NK-92 (cell line): ENCODE measurements at regions not wholly inside any gene's neighbourhood (a gene's known extent, or its start where the extent isn't known, plus 50 kb on each side); places are given as distances from the start of the nearest gene placed in this dataset.

Source experiments
- DNase-seq: peaks from one replicate; lab custom pipeline; 2025; ENCODE audit not compliant: unreplicated experiment; lab: John Stamatoyannopoulos, UW

DNA sequence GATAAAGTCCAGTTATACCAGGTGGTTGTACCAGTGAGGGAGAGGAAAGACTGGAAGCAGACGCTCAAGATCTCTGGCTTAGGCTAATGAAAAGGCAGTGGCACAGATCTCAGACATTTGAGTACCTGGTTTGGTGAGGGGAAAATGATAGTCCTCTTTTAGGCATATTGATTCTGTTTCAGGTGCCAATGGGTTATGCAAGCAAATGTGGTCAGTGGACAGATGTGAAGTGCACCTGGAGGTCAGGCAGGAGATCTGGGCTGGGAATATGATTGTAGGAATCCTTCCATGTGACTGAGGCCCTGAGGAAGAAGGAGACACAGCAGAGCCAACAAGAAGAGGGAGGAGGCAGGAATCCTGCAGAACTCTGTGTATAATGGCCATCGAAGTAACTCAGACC lies 63.7 kb upstream of the SMARCA2 start:
- no peak for DNase-seq

GRCh38 chr9:1952001-1952400 lies 63.1 kb upstream of the SMARCA2 start:
- DNase-seq: no peak

DNA sequence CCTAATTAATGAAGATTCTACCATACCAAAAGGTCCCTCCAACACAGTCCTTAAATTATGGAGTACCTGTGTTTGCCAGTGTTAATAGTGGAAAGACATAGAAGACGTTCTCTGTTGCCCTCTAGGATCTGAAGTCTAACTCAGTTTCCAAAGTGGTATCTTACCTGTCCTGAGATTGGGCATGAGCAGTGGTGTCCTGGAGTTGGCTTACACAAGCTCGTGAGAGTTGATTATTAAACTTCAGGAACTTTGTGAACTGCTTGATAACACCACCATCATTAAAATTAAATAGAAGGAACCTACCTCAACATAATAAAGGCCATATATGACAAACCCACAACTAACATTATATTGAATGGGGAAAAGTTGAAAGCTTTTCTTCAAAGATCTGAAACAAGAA lies 60.9 kb upstream of the SMARCA2 start:
- no peak for DNase-seq

DNA sequence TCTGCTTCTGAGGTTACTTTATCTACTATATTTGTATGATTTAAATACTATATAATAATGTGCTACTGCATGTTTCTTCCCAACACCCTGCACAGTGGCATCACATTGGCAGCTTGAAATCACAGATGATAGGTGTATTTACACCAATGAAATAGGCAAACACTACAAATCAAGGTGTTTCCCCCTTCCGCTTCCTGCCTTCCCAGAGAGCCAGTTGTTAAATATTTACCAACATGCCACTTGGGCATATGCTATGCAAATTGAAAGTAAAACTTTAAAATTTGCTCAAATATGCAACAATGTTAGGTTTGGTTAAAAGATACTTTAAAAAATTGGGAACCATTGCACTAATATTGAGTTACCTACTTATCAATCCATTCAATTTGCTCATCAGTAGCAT lies 58.2 kb upstream of the SMARCA2 start:
- DNase-seq: no peak

GRCh38 chr9:1957856-1958255 lies 57.3 kb upstream of the SMARCA2 start:
- no peak for DNase-seq

DNA sequence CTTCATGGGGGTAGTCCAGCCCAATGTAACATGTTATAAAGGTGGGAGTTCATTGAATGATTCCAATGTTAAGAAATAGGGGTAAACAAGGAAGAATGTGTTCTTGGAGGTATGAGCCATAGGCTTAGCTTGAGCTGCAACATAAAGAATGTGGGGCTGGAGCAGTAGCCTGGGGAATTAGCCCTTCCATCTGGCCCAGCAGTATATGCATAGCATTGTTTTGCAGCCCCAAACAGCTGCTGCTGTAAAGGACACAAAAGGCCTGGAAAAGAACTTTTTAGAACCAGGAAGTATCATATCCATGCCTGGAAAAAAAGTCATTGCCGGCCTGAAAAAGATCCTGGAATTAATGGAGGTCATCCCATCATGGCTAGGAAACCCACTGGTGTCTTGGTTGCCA lies 55.8 kb upstream of the SMARCA2 start:
- DNase-seq: no peak

DNA sequence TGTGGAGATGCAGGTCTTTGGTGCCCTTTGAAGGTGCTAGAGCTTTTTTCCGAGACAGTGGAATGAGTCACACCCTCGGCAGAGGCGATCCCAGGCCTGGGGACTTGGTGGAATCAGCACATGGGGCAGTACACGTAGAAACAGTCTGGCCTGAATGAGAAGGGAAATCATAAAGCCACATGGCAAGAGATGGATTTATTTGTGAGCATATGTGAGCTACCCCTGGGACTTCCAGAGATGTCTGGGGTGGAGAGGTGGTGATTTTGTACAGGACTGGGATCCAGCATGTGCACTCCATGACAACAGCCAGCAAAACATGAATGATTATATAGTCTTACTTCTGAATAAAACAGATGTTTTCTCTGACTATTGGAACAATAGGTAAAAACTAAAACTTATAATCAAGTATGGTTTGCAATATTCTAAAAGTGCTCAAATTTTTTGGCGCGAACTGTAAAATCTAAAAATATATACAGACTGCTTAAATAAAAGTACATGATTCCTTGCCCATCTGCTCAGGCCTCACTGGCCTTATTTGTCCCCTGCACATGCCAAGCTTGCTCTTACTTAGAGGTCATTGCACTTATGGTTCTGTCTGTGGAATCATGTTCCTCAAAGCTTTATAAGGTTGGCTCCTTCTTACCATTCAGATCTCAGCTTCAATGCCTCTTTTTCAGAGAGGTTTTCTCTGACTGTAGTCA lies 54.7 kb upstream of the SMARCA2 start:
- no peak for DNase-seq

DNA sequence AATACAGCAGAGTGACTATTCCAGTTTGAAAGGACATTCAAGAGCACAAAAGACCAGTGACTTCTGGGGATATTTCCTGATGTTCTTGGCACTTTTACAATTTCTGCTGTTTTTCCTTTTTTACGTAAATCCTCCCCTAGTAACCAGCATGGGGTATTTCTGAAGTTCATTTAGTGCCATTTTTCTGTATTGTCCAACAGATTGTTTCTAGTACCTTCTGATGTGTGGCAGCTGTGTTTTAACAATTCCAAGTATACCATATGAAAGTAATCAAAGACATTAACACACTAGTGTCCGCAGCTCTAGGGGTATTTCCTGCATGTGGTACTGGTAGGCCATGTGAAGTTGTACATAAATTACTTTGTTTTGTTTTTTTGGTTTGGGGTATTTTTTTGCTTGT lies 53.0 kb upstream of the SMARCA2 start:
- DNase-seq: no peak

GRCh38 chr9:1962588-1963106 lies 52.5 kb upstream of the SMARCA2 start:
- no peak for DNase-seq

DNA sequence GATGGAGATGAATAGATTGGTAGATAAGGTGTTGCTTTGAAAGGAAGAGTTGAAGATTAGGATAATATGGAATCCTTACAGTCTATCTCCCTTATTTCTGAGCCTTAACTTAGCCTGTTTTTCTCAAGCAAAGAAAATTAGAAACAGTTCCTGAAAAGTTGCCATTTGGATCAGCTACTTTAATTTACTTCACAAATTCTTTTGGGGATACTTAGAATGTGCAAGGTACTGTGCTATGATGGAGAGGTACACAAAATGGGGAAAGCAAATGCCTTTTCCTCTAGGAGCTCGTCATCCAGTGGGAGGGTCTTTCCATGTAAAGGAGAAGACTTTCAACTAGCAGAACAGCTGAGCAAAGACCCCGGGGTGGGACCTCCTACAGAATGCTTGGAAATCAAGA lies 51.1 kb upstream of the SMARCA2 start:
- DNase-seq: no peak
